C4-2B (cell line): ENCODE measurements at regions not wholly inside any gene's neighbourhood (a gene's known extent, or its start where the extent isn't known, plus 50 kb on each side); places are given as distances from the start of the nearest gene placed in this dataset.

ENCODE experiments used
- CTCF ChIP-seq: fragments of 450-650 bp; conservative IDR thresholded peaks from 2 replicates; pipeline ENCODE4 v1.5.1; 2017; ENCODE audit warnings: mild to moderate bottlenecking
- ZFX ChIP-seq: fragments of 450-650 bp; IDR thresholded peaks from 2 replicates; pipeline ENCODE4 v1.6.1; 2017

DNA sequence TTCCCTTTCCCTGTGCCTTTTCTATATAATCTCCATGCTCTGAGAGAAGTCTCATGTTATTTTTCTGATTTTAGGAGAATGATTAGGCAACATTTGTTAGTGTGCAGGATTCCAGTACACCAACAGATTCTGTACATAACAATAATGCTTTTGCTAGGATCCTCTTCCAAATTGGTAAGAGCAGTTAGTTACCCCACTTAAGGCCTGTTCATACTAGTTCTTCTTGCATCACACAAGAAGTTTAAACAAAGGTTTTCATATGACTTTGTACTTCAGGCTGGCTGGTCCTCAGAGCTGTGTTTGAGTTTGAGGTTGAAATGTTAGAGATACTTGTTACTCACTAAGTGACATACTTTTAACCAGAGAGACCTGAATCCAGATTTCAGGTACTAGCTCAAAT lies 686.9 kb upstream of the NRXN1 start:
- TF ChIP-seq CTCF (no peak), ZFX (no peak)
